ENCODE measurements at regions not wholly inside any gene's neighbourhood (a gene's known extent, or its start where the extent isn't known, plus 50 kb on each side); places are given as distances from the start of the nearest gene placed in this dataset.

DNA sequence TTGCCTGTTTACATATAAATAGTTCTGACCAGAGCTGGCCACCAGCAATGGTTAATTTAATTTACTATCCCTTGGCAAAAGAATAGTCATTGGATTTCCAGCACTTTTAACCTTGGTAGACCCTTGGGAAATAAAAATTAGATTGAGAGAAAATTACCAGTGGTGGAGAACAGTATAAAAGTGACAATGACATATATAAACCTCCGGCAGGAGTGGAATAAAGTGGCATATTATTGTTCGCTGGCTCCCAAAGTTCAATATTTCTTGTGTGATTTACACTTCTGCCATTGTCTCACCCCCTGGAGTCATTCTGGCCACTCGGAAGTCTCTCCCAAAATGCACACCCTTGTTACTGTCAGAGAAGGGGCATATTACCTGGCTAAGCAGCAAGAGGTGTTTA, 347.7 kb downstream of the NPIPA8 start:
- DNase-seq (ENCODE audit: low read depth, low spot score): no peak
- no peaks in the 10 kb centered on the region for H3K9me3 ChIP-seq (ENCODE audit: insufficient read depth, low read length)
- no peak overlapping the region for H3K4me3 ChIP-seq (ENCODE audit: insufficient read length, low read depth)
- H3K36me3 ChIP-seq (ENCODE audit: insufficient read depth, insufficient read length, low read length): no peaks in the 10 kb centered on the region
- no peak for TF ChIP-seq YY1 (IDR thresholded peaks at IDR 0.05; ENCODE audit: insufficient read depth, insufficient read length)
- no peak for TF ChIP-seq SUZ12 (IDR thresholded peaks at IDR 0.05; ENCODE audit: extremely low read depth, insufficient read depth, insufficient read length)
- TF ChIP-seq ZNF274 (IDR thresholded peaks at IDR 0.05; ENCODE audit: low read depth, low read length): no peak
- H3K27me3 ChIP-seq (ENCODE audit: insufficient read depth, insufficient read length): no peaks in the 10 kb centered on the region
- no peaks in the 10 kb centered on the region for H3K4me1 ChIP-seq (ENCODE audit: insufficient read depth, insufficient read length)
- H3K9ac ChIP-seq (ENCODE audit: insufficient read length, low read depth): no peak overlapping the region

DNA sequence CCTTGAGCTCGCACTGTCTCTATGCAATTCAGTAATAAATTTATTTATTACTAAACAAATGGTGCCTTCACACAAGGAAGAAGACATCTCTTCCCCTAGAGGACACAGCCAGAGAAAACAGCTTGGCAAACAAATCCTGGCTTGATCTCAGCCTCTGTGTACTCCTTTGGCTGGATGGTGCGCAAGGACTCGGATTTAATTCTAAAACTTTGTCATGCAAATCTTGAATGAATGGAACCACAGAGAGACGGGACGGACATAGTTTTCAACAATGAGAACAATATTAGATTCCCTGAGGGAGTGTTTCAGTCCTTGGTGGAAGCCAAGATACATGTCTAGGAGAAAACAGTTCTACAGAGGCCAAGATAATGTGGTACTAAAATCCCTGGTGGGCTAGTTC, 349.5 kb downstream of the NPIPA8 start:
- H3K4me1 ChIP-seq (ENCODE audit: insufficient read depth, insufficient read length): no peaks in the 10 kb centered on the region
- H3K9ac ChIP-seq (ENCODE audit: insufficient read length, low read depth): no peak overlapping the region
- DNase-seq (ENCODE audit: low read depth, low spot score): no peak
- TF ChIP-seq YY1 (IDR thresholded peaks at IDR 0.05; ENCODE audit: insufficient read depth, insufficient read length): no peak
- no peak for TF ChIP-seq ZNF274 (IDR thresholded peaks at IDR 0.05; ENCODE audit: low read depth, low read length)
- TF ChIP-seq SUZ12 (IDR thresholded peaks at IDR 0.05; ENCODE audit: extremely low read depth, insufficient read depth, insufficient read length): no peak
- no peaks in the 10 kb centered on the region for H3K9me3 ChIP-seq (ENCODE audit: insufficient read depth, low read length)
- H3K36me3 ChIP-seq (ENCODE audit: insufficient read depth, insufficient read length, low read length): no peaks in the 10 kb centered on the region
- H3K27me3 ChIP-seq (ENCODE audit: insufficient read depth, insufficient read length): no peaks in the 10 kb centered on the region
- no peak overlapping the region for H3K4me3 ChIP-seq (ENCODE audit: insufficient read length, low read depth)

DNA sequence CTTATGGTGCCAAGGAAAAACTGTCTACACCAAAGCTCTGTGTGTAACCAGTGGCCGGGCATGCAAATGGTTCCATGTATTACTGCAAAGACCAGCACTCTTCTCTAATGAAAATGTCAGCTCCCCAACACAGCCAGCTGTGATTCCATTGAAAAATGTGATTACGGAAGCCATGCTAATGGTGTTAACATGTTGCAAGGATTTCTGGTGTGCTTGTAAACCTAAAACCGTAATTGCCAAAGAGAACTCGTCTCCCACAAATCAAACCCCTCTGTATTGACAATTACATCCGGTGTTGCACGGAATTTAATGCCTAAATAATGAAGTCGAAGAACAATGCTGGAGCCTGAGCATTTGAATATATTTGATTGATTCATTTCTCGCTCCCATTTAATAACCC, 351.7 kb downstream of the NPIPA8 start:
- no peaks in the 10 kb centered on the region for H3K27me3 ChIP-seq (ENCODE audit: insufficient read depth, insufficient read length)
- DNase-seq (ENCODE audit: low read depth, low spot score): no peak
- H3K9me3 ChIP-seq (ENCODE audit: insufficient read depth, low read length): no peaks in the 10 kb centered on the region
- no peak for TF ChIP-seq ZNF274 (IDR thresholded peaks at IDR 0.05; ENCODE audit: low read depth, low read length)
- TF ChIP-seq YY1 (IDR thresholded peaks at IDR 0.05; ENCODE audit: insufficient read depth, insufficient read length): no peak
- TF ChIP-seq SUZ12 (IDR thresholded peaks at IDR 0.05; ENCODE audit: extremely low read depth, insufficient read depth, insufficient read length): no peak
- H3K4me3 ChIP-seq (ENCODE audit: insufficient read length, low read depth): no peak overlapping the region
- no peak overlapping the region for H3K9ac ChIP-seq (ENCODE audit: insufficient read length, low read depth)
- H3K36me3 ChIP-seq (ENCODE audit: insufficient read depth, insufficient read length, low read length): no peaks in the 10 kb centered on the region
- H3K4me1 ChIP-seq (ENCODE audit: insufficient read depth, insufficient read length): no peaks in the 10 kb centered on the region

DNA sequence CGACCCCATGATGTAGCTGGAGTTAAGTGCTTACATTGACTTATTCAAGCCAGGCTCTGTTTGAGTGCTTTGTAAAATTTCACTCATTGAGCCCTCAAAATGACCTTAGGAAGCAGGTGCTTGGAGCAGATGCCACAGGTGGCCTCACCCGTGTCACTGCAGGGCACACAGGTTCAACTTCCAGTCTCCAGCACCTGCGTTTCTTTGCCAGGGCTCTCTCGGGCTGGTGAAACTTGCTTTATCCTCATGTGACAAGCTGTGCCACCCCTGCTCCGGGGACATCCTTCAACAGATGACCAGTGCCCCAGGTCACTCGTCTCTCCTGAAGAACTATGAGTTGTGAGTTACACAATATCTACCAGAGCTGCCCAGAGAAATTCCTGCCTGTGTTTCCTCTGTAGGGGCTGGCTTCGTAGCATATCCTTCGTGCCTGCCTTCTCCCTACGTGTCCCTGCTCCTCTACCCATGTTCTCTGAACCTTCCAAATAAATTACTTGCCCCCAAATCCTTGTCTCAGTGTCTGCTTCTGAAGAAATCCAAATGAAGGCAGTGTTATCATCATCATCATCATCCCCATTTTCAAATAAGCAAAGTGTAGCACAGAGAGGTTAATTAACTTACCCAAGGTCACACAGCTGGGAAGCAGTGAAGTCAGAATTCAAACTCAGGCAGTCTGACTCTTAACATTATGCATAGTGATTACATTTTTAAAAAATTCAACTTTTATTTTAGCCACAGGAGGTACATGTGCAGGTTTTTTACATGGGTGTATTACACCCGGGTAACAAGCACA, 352.5 kb downstream of the NPIPA8 start:
- no peak for DNase-seq (ENCODE audit: low read depth, low spot score)
- Histone ChIP-seq H3K27me3 (ENCODE audit: insufficient read depth, insufficient read length) (no peaks in the 10 kb centered on the region), H3K4me1 (ENCODE audit: insufficient read depth, insufficient read length) (no peaks in the 10 kb centered on the region), H3K9ac (ENCODE audit: insufficient read length, low read depth) (no peak overlapping the region), H3K9me3 (ENCODE audit: insufficient read depth, low read length) (no peaks in the 10 kb centered on the region), H3K36me3 (ENCODE audit: insufficient read depth, insufficient read length, low read length) (no peaks in the 10 kb centered on the region), H3K4me3 (ENCODE audit: insufficient read length, low read depth) (no peak overlapping the region)
- TF ChIP-seq ZNF274 (IDR thresholded peaks at IDR 0.05; ENCODE audit: low read depth, low read length) (no peak), SUZ12 (IDR thresholded peaks at IDR 0.05; ENCODE audit: extremely low read depth, insufficient read depth, insufficient read length) (no peak), YY1 (IDR thresholded peaks at IDR 0.05; ENCODE audit: insufficient read depth, insufficient read length) (no peak)

DNA sequence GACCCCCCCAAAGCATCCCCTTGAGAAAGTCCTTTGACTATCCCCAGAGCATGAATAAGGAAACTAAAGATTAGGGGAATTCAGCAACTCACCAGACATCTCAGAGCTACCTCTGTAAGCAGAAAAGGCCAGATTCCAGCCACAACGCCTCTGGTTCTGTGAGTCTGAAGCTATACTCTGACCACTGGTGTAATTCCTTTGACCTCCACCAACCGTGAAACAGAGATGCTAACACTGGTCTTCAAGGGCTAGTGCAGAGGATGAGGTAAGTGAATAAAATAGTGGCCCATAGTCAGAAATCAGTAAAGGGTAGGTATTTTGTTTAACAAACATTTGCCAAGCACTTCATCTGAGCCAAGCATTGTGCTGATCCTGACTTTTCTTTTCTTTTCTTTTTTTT, 353.4 kb downstream of the NPIPA8 start:
- Histone ChIP-seq H3K9ac (ENCODE audit: insufficient read length, low read depth) (no peak overlapping the region), H3K9me3 (ENCODE audit: insufficient read depth, low read length) (peaks cover 4% of the 10 kb centered on the region; the same call in 1 of the 2 replicates), H3K4me3 (ENCODE audit: insufficient read length, low read depth) (no peak overlapping the region), H3K36me3 (ENCODE audit: insufficient read depth, insufficient read length, low read length) (no peaks in the 10 kb centered on the region), H3K4me1 (ENCODE audit: insufficient read depth, insufficient read length) (no peaks in the 10 kb centered on the region), H3K27me3 (ENCODE audit: insufficient read depth, insufficient read length) (no peaks in the 10 kb centered on the region)
- TF ChIP-seq YY1 (IDR thresholded peaks at IDR 0.05; ENCODE audit: insufficient read depth, insufficient read length) (no peak), SUZ12 (IDR thresholded peaks at IDR 0.05; ENCODE audit: extremely low read depth, insufficient read depth, insufficient read length) (no peak), ZNF274 (IDR thresholded peaks at IDR 0.05; ENCODE audit: low read depth, low read length) (no peak)
- no peak for DNase-seq (ENCODE audit: low read depth, low spot score)

DNA sequence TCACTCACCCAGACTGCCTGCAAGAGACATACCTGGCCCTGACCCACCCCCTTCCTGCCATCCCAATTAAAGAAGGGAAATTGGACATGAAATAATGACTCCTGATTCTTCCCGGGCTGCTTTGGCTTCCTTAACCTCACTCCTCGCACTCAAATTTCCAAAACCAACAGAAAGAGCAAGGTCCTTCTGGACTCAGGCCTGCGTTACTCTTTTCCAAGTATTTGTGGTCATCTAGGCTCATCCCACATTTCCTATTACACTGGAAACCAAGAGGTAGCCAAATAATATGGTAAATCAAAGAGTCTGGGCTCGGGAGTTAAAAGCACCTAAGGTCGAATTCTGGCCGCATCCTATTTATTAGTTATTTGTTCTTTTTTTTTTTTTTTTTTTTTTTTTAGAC, 359.3 kb downstream of the NPIPA8 start:
- DNase-seq (ENCODE audit: low read depth, low spot score): no peak
- no peak for TF ChIP-seq SUZ12 (IDR thresholded peaks at IDR 0.05; ENCODE audit: extremely low read depth, insufficient read depth, insufficient read length)
- no peak for TF ChIP-seq YY1 (IDR thresholded peaks at IDR 0.05; ENCODE audit: insufficient read depth, insufficient read length)
- no peak for TF ChIP-seq ZNF274 (IDR thresholded peaks at IDR 0.05; ENCODE audit: low read depth, low read length)
- Histone ChIP-seq H3K36me3 (ENCODE audit: insufficient read depth, insufficient read length, low read length) (no peaks in the 10 kb centered on the region), H3K27me3 (ENCODE audit: insufficient read depth, insufficient read length) (no peaks in the 10 kb centered on the region), H3K4me3 (ENCODE audit: insufficient read length, low read depth) (no peak overlapping the region), H3K4me1 (ENCODE audit: insufficient read depth, insufficient read length) (no peaks in the 10 kb centered on the region), H3K9ac (ENCODE audit: insufficient read length, low read depth) (no peak overlapping the region), H3K9me3 (ENCODE audit: insufficient read depth, low read length) (peaks cover 6% of the 10 kb centered on the region; the same call in 1 of the 2 replicates)

DNA sequence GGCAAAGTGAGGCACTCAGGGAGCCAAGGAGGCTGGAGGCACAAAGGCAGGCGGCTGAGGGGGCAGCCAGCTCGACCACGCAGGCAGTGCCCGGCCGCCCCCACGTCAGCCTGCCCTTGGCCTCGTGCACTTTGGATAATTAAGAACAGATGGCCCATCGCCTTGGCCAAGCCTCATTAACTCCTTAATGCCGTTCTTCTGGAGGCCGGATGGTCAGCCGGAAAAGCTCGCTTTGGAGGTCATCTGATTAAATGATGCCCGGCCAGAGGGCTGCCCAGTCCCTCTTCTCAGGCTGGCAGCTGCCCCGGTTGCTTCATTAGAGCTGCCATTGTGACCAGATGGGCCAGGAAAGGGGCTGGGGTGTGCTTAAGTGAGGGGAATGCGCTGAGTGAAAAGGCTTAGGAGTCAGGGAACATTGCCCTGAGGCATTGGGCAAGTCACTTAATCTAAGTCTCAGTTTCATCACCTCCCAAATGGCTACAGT, 364.0 kb downstream of the NPIPA8 start:
- no peak for TF ChIP-seq ZNF274 (IDR thresholded peaks at IDR 0.05; ENCODE audit: low read depth, low read length)
- no peak for TF ChIP-seq SUZ12 (IDR thresholded peaks at IDR 0.05; ENCODE audit: extremely low read depth, insufficient read depth, insufficient read length)
- no peak for TF ChIP-seq YY1 (IDR thresholded peaks at IDR 0.05; ENCODE audit: insufficient read depth, insufficient read length)
- no peaks in the 10 kb centered on the region for H3K4me1 ChIP-seq (ENCODE audit: insufficient read depth, insufficient read length)
- no peaks in the 10 kb centered on the region for H3K36me3 ChIP-seq (ENCODE audit: insufficient read depth, insufficient read length, low read length)
- 0 out of 2 replicates have a peak, but pooled peaks cover 2% of the 10 kb centered on the region for H3K9me3 ChIP-seq (ENCODE audit: insufficient read depth, low read length)
- DNase-seq (ENCODE audit: low read depth, low spot score): no peak
- H3K4me3 ChIP-seq (ENCODE audit: insufficient read length, low read depth): no peak overlapping the region
- no peaks in the 10 kb centered on the region for H3K27me3 ChIP-seq (ENCODE audit: insufficient read depth, insufficient read length)
- no peak overlapping the region for H3K9ac ChIP-seq (ENCODE audit: insufficient read length, low read depth)
